ENCODE measurements at regions not wholly inside any gene's neighbourhood (a gene's known extent, or its start where the extent isn't known, plus 50 kb on each side); places are given as distances from the start of the nearest gene placed in this dataset.

GRCh38 chr21:24112020-24112419 is 1495.3 kb downstream of the MRPL39 start:
- Histone ChIP-seq H3K9me3 (ENCODE audit: insufficient read depth, low read depth, low read length) (no peaks in the 10 kb centered on the region), H3K27me3 (ENCODE audit: insufficient read depth, low read length, poor library complexity, severe bottlenecking) (peaks cover 4% of the 10 kb centered on the region), H3K4me2 (ENCODE audit: low read depth, low read length, poor library complexity, severe bottlenecking) (no peak overlapping the region), H3K36me3 (ENCODE audit: insufficient read depth, low read length) (no peaks in the 10 kb centered on the region), H3K9ac (ENCODE audit: low read depth, low read length, poor library complexity, severe bottlenecking) (no peak overlapping the region), H3F3A (ENCODE audit: low read depth) (no peaks in the 10 kb centered on the region), H3K4me3 (ENCODE audit: low read length, poor library complexity, severe bottlenecking) (no peak overlapping the region), H3K79me2 (ENCODE audit: insufficient read depth, low read length) (no peaks in the 10 kb centered on the region), H3K9me2 (replicated peaks; ENCODE audit: low read depth, low read length) (no peaks in the 10 kb centered on the region), H2AFZ (ENCODE audit: low read length) (no peak overlapping the region), H3K4me1 (ENCODE audit: insufficient read depth, low read length, poor library complexity, severe bottlenecking) (no peaks in the 10 kb centered on the region), H4K20me1 (ENCODE audit: insufficient read depth, low read length, poor library complexity, severe bottlenecking) (no peaks in the 10 kb centered on the region)
- no peak for TF ChIP-seq EZH2phosphoT487 (IDR thresholded peaks at IDR 0.05; ENCODE audit: borderline replicate concordance)
- TF ChIP-seq CTCF (conservative IDR thresholded peaks at IDR 0.05; ENCODE audit: low read length): no peak

- H2AFZ ChIP-seq (ENCODE audit: low read length): no peak overlapping the region
- no peak overlapping the region for H3K9ac ChIP-seq (ENCODE audit: low read depth, low read length, poor library complexity, severe bottlenecking)
- H3K9me2 ChIP-seq (replicated peaks; ENCODE audit: low read depth, low read length): no peaks in the 10 kb centered on the region
- H3K9me3 ChIP-seq (ENCODE audit: insufficient read depth, low read depth, low read length): no peaks in the 10 kb centered on the region
- TF ChIP-seq EZH2phosphoT487 (IDR thresholded peaks at IDR 0.05; ENCODE audit: borderline replicate concordance) (no peak), CTCF (conservative IDR thresholded peaks at IDR 0.05; ENCODE audit: low read length) (no peak)
- no peaks in the 10 kb centered on the region for H3K4me1 ChIP-seq (ENCODE audit: insufficient read depth, low read length, poor library complexity, severe bottlenecking)
- no peaks in the 10 kb centered on the region for H3K27me3 ChIP-seq (ENCODE audit: insufficient read depth, low read length, poor library complexity, severe bottlenecking)
- no peaks in the 10 kb centered on the region for H4K20me1 ChIP-seq (ENCODE audit: insufficient read depth, low read length, poor library complexity, severe bottlenecking)
- no peaks in the 10 kb centered on the region for H3K79me2 ChIP-seq (ENCODE audit: insufficient read depth, low read length)
- no peak overlapping the region for H3K4me2 ChIP-seq (ENCODE audit: low read depth, low read length, poor library complexity, severe bottlenecking)
- no peak overlapping the region for H3K4me3 ChIP-seq (ENCODE audit: low read length, poor library complexity, severe bottlenecking)
- no peaks in the 10 kb centered on the region for H3K36me3 ChIP-seq (ENCODE audit: insufficient read depth, low read length)
- no peaks in the 10 kb centered on the region for H3F3A ChIP-seq (ENCODE audit: low read depth)
Measured at GRCh38 chr21:24110846-24111245, 1496.4 kb downstream of the MRPL39 start.

DNA sequence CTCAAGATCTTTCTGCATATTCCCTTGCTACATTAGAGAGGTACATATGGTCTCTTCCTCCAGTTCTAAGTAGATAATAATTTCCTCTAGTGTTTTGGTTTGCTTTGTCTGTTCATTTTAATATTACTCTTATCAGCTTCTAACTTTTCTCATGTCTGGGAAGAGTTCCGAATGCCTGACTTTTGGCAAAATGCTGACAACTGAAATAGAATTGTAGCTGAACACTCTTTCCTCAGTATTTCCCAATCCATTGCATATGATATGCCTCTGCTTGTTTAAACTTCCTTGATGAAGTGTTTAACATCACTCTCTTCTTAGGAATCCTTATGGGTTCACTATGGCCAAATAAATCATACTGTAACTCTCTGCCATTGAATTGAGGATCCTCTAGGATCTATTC is 1510.1 kb downstream of the MRPL39 start:
- Histone ChIP-seq H3K4me2 (ENCODE audit: low read depth, low read length, poor library complexity, severe bottlenecking) (no peak overlapping the region), H3K9me2 (replicated peaks; ENCODE audit: low read depth, low read length) (no peaks in the 10 kb centered on the region), H3K4me1 (ENCODE audit: insufficient read depth, low read length, poor library complexity, severe bottlenecking) (no peaks in the 10 kb centered on the region), H2AFZ (ENCODE audit: low read length) (no peak overlapping the region), H3K27me3 (ENCODE audit: insufficient read depth, low read length, poor library complexity, severe bottlenecking) (no peaks in the 10 kb centered on the region), H3K9me3 (ENCODE audit: insufficient read depth, low read depth, low read length) (no peaks in the 10 kb centered on the region), H3K9ac (ENCODE audit: low read depth, low read length, poor library complexity, severe bottlenecking) (no peak overlapping the region), H3K79me2 (ENCODE audit: insufficient read depth, low read length) (no peaks in the 10 kb centered on the region), H3K36me3 (ENCODE audit: insufficient read depth, low read length) (no peaks in the 10 kb centered on the region), H3F3A (ENCODE audit: low read depth) (no peaks in the 10 kb centered on the region), H3K4me3 (ENCODE audit: low read length, poor library complexity, severe bottlenecking) (no peak overlapping the region), H4K20me1 (ENCODE audit: insufficient read depth, low read length, poor library complexity, severe bottlenecking) (no peaks in the 10 kb centered on the region)
- TF ChIP-seq CTCF (conservative IDR thresholded peaks at IDR 0.05; ENCODE audit: low read length): no peak
- no peak for TF ChIP-seq EZH2phosphoT487 (IDR thresholded peaks at IDR 0.05; ENCODE audit: borderline replicate concordance)

All from Loucy (cell line).